GM12878 (cell line): ENCODE measurements at regions not wholly inside any gene's neighbourhood (a gene's known extent, or its start where the extent isn't known, plus 50 kb on each side); places are given as distances from the start of the nearest gene placed in this dataset.

Experiments used
- BCLAF1 ChIP-seq: fragments of 450-650 bp; IDR thresholded peaks from 2 replicates; pipeline ENCODE4 v1.6.1; 2017; ENCODE audit warnings: antibody characterized with exemption, mild to moderate bottlenecking, moderate library complexity
- ELK1 ChIP-seq: IDR thresholded peaks from 2 replicates; pipeline ENCODE4 v1.6.1; 2012; ENCODE audit warnings: low read depth, low read length, improper control_type of control experiment
- IKZF2 ChIP-seq, 2 experiments: fragments of 450-650 bp; IDR thresholded peaks; 2 replicates each; pipeline ENCODE4 v1.6.1; 2017; ENCODE audit warnings: mild to moderate bottlenecking in 2 of 2, moderate library complexity in 2 of 2
- IRF5 ChIP-seq: fragments of 450-650 bp; IDR thresholded peaks from 2 replicates; pipeline ENCODE4 v1.6.1; 2017; ENCODE audit warnings: borderline replicate concordance
- NFYB ChIP-seq: IDR thresholded peaks from 2 replicates; pipeline ENCODE4 v1.6.1; 2011; ENCODE audit warnings: low read depth, mild to moderate bottlenecking, low read length, improper control_type of control experiment, moderate library complexity; ENCODE audit not compliant: insufficient read depth
- SMAD1 ChIP-seq: fragments of 450-650 bp; IDR thresholded peaks from 2 replicates; pipeline ENCODE4 v1.6.1; 2018; ENCODE audit warnings: mild to moderate bottlenecking, low read depth; ENCODE audit not compliant: partially characterized antibody
- TF ChIP-seq, protein P1 (sequence below): fragments of 450-650 bp; IDR thresholded peaks from 2 replicates; pipeline ENCODE4 v1.6.1; 2017; ENCODE audit warnings: mild to moderate bottlenecking, moderate library complexity
- TF ChIP-seq, protein P2 (sequence below): IDR thresholded peaks from 2 replicates; pipeline ENCODE4 v1.6.1; 2011; ENCODE audit warnings: low read depth, mild to moderate bottlenecking, low read length, moderate library complexity, borderline replicate concordance; ENCODE audit errors: extremely low read depth

DNA sequence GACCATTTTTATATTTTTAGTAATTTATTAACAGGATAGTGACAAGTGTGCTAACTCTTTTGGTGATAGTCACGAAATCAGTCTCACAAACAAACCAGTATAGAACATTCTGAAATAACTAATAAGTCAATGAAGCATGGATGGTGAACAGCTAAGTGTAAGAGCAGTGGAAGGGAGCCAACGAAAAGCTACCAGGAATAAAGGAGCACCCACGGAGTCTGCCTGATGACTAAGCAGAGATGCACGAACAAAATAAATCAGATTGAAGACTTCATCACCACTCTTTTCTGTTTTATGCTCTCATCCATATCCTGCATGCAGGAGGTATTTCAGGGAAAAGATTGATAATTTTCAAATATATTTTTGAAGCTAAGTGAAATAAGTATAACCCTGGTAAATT, 891.1 kb upstream of the HS3ST1 start (continued):
- TF ChIP-seq, protein P1, sequence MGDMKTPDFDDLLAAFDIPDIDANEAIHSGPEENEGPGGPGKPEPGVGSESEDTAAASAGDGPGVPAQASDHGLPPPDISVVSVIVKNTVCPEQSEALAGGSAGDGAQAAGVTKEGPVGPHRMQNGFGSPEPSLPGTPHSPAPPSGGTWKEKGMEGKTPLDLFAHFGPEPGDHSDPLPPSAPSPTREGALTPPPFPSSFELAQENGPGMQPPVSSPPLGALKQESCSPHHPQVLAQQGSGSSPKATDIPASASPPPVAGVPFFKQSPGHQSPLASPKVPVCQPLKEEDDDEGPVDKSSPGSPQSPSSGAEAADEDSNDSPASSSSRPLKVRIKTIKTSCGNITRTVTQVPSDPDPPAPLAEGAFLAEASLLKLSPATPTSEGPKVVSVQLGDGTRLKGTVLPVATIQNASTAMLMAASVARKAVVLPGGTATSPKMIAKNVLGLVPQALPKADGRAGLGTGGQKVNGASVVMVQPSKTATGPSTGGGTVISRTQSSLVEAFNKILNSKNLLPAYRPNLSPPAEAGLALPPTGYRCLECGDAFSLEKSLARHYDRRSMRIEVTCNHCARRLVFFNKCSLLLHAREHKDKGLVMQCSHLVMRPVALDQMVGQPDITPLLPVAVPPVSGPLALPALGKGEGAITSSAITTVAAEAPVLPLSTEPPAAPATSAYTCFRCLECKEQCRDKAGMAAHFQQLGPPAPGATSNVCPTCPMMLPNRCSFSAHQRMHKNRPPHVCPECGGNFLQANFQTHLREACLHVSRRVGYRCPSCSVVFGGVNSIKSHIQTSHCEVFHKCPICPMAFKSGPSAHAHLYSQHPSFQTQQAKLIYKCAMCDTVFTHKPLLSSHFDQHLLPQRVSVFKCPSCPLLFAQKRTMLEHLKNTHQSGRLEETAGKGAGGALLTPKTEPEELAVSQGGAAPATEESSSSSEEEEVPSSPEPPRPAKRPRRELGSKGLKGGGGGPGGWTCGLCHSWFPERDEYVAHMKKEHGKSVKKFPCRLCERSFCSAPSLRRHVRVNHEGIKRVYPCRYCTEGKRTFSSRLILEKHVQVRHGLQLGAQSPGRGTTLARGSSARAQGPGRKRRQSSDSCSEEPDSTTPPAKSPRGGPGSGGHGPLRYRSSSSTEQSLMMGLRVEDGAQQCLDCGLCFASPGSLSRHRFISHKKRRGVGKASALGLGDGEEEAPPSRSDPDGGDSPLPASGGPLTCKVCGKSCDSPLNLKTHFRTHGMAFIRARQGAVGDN: no peak
- TF ChIP-seq, protein P2, sequence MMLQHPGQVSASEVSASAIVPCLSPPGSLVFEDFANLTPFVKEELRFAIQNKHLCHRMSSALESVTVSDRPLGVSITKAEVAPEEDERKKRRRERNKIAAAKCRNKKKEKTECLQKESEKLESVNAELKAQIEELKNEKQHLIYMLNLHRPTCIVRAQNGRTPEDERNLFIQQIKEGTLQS: no peak
- TF ChIP-seq BCLAF1: no peak
- TF ChIP-seq IRF5: no peak
- TF ChIP-seq IKZF2 (IDR thresholded peaks at IDR 0.05): no peak
- no peak for TF ChIP-seq ELK1
- TF ChIP-seq SMAD1: no peak
- no peak for TF ChIP-seq NFYB
